ENCODE measurements at regions not wholly inside any gene's neighbourhood (a gene's known extent, or its start where the extent isn't known, plus 50 kb on each side); places are given as distances from the start of the nearest gene placed in this dataset.

DNA sequence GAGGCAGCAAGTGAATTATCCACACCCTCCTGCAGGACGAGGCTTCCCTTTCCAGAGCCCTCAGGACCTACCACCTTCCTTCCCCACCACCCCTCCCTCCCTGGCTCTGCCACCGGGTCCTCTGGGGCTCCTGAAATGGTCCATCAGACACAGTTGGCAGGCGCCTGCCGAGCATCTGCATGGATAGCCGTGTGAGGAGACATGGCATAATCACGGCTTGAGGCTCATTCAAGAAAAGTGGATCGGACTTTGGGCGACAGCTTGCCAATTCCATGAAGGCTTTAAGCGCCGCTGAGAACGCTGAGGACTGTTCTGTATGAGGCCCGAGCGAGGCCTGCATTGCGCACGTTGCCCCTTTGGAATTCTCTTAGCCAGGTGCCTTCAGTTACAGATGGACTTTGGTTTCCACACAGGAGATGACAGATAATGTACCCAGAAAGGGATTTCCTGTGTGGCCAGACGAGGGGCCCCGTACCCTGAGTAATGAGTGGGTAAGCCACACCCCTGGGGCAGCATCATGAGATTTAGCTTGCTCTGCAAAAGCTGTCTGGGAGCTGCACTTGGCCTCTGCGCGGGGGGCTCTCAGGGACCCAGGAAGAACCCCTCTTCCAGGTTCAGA, 179.8 kb downstream of the OLFM1 start:
- TF ChIP-seq, protein P1, sequence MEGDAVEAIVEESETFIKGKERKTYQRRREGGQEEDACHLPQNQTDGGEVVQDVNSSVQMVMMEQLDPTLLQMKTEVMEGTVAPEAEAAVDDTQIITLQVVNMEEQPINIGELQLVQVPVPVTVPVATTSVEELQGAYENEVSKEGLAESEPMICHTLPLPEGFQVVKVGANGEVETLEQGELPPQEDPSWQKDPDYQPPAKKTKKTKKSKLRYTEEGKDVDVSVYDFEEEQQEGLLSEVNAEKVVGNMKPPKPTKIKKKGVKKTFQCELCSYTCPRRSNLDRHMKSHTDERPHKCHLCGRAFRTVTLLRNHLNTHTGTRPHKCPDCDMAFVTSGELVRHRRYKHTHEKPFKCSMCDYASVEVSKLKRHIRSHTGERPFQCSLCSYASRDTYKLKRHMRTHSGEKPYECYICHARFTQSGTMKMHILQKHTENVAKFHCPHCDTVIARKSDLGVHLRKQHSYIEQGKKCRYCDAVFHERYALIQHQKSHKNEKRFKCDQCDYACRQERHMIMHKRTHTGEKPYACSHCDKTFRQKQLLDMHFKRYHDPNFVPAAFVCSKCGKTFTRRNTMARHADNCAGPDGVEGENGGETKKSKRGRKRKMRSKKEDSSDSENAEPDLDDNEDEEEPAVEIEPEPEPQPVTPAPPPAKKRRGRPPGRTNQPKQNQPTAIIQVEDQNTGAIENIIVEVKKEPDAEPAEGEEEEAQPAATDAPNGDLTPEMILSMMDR (IDR thresholded peaks at IDR 0.05; ENCODE audit: low read depth, low read length), result no peak
- no peak overlapping the region for H3K4me3 ChIP-seq (ENCODE audit: low read depth, low read length)

DNA sequence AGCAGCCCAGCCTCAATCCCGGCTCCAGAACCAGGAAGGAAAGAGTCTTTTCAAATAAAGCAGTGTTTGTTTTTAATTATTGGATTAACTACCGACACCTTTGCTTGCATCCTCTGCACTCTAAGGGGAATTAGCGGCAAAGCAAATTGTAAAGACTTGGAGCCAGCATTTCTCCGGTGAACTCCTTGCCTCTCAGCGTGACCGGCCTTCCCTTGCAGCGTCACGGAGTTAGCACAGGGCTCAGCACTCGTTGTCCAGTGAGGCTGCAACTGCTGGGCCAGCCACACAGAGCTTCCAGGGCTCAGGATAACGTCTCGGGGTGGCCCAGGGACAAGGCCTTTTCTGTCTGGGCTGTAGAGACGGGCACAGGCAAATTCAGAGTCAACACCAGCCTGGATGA, 180.6 kb downstream of the OLFM1 start:
- TF ChIP-seq, protein P1 (IDR thresholded peaks at IDR 0.05; ENCODE audit: low read depth, low read length), result no peak
- no peak overlapping the region for H3K4me3 ChIP-seq (ENCODE audit: low read depth, low read length)

DNA sequence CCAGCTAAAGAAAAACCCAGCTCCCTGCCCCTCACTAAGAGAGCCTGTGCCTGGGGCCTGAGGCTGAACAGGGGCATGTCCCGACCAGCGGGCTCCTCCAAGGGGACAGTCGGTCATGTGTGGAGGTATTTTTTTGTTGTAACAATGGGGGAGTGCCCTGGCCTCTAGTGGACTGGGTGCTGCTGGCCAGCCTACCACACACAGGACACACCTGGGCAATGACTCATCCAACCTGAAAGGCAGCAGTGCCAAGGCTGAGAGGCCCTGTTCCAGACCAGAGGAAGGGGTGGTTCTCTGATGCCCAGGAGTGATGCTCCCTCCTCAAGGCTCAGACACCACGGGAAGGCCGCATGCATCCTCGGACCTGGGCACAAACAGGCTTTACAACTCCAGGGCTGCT, 181.5 kb downstream of the OLFM1 start:
- TF ChIP-seq, protein P1 (IDR thresholded peaks at IDR 0.05; ENCODE audit: low read depth, low read length), result no peak
- no peak overlapping the region for H3K4me3 ChIP-seq (ENCODE audit: low read depth, low read length)

DNA sequence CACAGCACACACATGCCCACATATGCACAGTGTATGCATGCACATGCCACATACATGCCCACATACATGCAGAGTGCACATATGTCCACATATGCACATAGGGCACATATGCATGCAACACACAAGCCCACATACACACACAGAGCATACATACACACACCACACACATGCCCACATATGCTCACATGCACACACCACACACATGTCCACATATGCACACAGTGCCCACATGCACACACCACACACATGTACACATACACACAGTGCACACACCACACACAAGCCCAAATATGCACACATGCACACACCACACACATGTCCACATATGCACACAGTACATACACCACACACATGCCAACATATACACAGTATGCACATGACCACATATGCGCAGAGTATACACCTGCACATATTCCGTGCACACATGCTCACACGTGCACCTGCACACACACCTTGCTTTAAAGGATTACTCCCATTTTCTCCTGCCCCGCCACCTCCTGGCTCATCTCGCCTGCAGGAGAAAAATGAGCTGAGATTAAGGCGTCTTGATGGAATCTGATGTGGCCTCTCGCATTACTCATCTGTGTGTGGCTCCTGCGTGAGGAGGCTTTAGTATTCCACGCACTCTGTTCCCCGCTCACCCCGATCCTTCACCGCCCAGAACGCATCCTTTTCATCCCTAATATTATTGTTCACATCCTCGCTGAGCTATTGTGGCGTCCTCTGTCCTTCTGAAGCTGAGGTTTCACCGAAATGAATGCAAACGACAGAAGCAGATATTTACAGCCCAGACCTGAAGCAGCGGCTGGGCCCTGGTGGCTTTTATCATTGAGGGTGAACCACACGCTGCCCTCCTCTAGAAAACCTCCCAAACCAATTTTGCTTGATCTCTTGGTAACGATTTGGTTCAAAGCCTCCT, 182.7 kb downstream of the OLFM1 start:
- no peak overlapping the region for H3K4me3 ChIP-seq (ENCODE audit: low read depth, low read length)
- TF ChIP-seq, protein P1 (IDR thresholded peaks at IDR 0.05; ENCODE audit: low read depth, low read length), result no peak

DNA sequence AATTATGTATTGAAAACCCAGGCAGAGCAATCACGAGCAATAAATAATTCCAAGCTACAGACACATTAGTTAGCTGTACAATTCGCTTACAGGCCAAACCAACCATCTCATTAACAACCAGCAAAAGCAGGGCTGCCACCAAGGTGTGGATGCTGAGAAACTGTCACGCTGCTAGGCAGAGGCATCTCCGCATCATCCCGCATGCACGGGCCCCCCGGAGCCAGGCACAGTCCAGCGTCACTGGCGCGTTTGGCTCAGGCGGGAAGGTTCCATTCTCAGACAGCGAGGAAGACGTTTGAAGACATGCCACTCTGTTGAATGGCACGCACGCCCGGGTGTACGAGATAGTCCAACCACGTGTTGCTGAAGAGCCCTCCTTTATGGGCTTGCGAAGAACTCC, 184.0 kb downstream of the OLFM1 start:
- TF ChIP-seq, protein P1 (IDR thresholded peaks at IDR 0.05; ENCODE audit: low read depth, low read length), result no peak

DNA sequence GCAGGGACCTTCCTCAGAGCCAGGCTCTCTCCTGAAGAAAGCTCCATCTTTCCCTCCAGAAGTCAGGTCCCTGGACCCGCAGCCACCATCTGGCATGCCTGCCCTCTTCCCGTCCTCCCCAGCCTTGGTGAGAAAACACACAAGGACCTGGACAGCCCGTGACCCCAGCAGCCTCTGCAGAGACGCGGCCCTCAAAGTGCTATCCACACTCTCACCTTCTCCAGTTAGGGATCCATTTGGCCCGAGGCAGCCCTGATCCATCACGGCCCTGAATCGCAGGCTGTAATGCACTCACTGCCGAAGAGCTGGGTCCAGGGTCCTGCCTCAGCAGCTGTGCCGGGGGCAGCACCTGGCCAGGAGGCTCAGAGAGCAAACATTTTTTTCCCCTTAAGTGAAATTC, 185.1 kb downstream of the OLFM1 start:
- H3K4me3 ChIP-seq (ENCODE audit: low read depth, low read length), result no peak overlapping the region
- TF ChIP-seq, protein P1 (IDR thresholded peaks at IDR 0.05; ENCODE audit: low read depth, low read length), result no peak

More for the DNA sequence above, 184.0 kb downstream of the OLFM1 start:
- H3K4me3 ChIP-seq (ENCODE audit: low read depth, low read length), result no peak overlapping the region

DNA sequence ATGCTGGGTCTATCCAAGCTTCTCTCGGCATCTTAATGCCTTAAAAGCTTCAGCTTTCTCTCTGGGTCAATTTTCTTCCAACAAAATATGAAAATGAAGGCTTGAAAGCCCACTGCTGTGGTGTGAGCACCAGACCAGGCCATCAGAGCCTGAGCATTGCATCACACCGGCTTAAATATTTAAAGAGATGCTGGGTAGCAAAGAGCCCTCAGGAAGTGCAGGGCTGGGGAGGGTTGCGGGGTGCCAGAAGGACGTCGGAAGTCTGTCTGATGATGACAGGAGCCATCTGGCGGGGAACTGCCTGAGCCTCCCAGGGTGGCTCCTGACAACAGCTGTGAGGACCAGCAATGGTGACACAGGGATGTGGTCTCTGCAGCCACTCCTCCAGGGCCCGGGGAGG, 185.5 kb downstream of the OLFM1 start:
- TF ChIP-seq, protein P1 (IDR thresholded peaks at IDR 0.05; ENCODE audit: low read depth, low read length), result no peak
- no peak overlapping the region for H3K4me3 ChIP-seq (ENCODE audit: low read depth, low read length)
